ENCODE measurements at regions not wholly inside any gene's neighbourhood (a gene's known extent, or its start where the extent isn't known, plus 50 kb on each side); places are given as distances from the start of the nearest gene placed in this dataset.

GRCh38 chr12:98067795-98068194, 447.6 kb upstream of the TMPO start (continued):
- TF ChIP-seq MGA (IDR thresholded peaks at IDR 0.05) (no peak), BRD4 (IDR thresholded peaks at IDR 0.05) (no peak), ADNP (tag; IDR thresholded peaks at IDR 0.05) (no peak)
- TF ChIP-seq, protein P1, sequence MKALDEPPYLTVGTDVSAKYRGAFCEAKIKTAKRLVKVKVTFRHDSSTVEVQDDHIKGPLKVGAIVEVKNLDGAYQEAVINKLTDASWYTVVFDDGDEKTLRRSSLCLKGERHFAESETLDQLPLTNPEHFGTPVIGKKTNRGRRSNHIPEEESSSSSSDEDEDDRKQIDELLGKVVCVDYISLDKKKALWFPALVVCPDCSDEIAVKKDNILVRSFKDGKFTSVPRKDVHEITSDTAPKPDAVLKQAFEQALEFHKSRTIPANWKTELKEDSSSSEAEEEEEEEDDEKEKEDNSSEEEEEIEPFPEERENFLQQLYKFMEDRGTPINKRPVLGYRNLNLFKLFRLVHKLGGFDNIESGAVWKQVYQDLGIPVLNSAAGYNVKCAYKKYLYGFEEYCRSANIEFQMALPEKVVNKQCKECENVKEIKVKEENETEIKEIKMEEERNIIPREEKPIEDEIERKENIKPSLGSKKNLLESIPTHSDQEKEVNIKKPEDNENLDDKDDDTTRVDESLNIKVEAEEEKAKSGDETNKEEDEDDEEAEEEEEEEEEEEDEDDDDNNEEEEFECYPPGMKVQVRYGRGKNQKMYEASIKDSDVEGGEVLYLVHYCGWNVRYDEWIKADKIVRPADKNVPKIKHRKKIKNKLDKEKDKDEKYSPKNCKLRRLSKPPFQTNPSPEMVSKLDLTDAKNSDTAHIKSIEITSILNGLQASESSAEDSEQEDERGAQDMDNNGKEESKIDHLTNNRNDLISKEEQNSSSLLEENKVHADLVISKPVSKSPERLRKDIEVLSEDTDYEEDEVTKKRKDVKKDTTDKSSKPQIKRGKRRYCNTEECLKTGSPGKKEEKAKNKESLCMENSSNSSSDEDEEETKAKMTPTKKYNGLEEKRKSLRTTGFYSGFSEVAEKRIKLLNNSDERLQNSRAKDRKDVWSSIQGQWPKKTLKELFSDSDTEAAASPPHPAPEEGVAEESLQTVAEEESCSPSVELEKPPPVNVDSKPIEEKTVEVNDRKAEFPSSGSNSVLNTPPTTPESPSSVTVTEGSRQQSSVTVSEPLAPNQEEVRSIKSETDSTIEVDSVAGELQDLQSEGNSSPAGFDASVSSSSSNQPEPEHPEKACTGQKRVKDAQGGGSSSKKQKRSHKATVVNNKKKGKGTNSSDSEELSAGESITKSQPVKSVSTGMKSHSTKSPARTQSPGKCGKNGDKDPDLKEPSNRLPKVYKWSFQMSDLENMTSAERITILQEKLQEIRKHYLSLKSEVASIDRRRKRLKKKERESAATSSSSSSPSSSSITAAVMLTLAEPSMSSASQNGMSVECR (CRISPR knock-in tag; IDR thresholded peaks at IDR 0.05), result no peak
- TF ChIP-seq, protein P2, sequence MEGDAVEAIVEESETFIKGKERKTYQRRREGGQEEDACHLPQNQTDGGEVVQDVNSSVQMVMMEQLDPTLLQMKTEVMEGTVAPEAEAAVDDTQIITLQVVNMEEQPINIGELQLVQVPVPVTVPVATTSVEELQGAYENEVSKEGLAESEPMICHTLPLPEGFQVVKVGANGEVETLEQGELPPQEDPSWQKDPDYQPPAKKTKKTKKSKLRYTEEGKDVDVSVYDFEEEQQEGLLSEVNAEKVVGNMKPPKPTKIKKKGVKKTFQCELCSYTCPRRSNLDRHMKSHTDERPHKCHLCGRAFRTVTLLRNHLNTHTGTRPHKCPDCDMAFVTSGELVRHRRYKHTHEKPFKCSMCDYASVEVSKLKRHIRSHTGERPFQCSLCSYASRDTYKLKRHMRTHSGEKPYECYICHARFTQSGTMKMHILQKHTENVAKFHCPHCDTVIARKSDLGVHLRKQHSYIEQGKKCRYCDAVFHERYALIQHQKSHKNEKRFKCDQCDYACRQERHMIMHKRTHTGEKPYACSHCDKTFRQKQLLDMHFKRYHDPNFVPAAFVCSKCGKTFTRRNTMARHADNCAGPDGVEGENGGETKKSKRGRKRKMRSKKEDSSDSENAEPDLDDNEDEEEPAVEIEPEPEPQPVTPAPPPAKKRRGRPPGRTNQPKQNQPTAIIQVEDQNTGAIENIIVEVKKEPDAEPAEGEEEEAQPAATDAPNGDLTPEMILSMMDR (IDR thresholded peaks at IDR 0.05 in 2 of 3, conservative IDR thresholded peaks at IDR 0.05 in 1 of 3; ENCODE audit: insufficient read depth in 2 of 3, low read depth in 1 of 3, low read length in 3 of 3), result no peak

All from K562 (cell line).